ENCODE measurements at regions not wholly inside any gene's neighbourhood (a gene's known extent, or its start where the extent isn't known, plus 50 kb on each side); places are given as distances from the start of the nearest gene placed in this dataset.
"Not testable (repeated sequence)": the region's sequence is repeated elsewhere in the genome, so short reads cannot be mapped to it uniquely, and the experiment has no call there.

GRCh38 chr2:7866825-7867224 lies 815.0 kb upstream of the ID2 start:
- no peak for DNase-seq

- DNase-seq = no peak
Measured at GRCh38 chr2:7867867-7868266, 814.0 kb upstream of the ID2 start.

- no peak for DNase-seq
Measured at GRCh38 chr2:7868836-7869235, 813.0 kb upstream of the ID2 start.

- not testable (repeated sequence) for DNase-seq
Measured at GRCh38 chr2:7876445-7876844, 805.4 kb upstream of the ID2 start.

- not testable (repeated sequence) for DNase-seq
Measured at GRCh38 chr2:7878266-7878665, 803.6 kb upstream of the ID2 start.

GRCh38 chr2:7878786-7879482 lies 802.9 kb upstream of the ID2 start:
- no peak for DNase-seq

- DNase-seq = no peak
Measured at GRCh38 chr2:7879483-7879835, 802.4 kb upstream of the ID2 start.

GRCh38 chr2:7880126-7880525 lies 801.7 kb upstream of the ID2 start:
- DNase-seq = no peak

- DNase-seq = no peak
Measured at GRCh38 chr2:7880566-7880965, 801.3 kb upstream of the ID2 start.

- no peak for DNase-seq
Measured at GRCh38 chr2:7881063-7881462, 800.8 kb upstream of the ID2 start.

- no peak for DNase-seq
Measured at GRCh38 chr2:7881466-7881865, 800.4 kb upstream of the ID2 start.

GRCh38 chr2:7882296-7882695 lies 799.6 kb upstream of the ID2 start:
- DNase-seq = no peak

- no peak for DNase-seq
Measured at GRCh38 chr2:7884338-7884737, 797.5 kb upstream of the ID2 start.

GRCh38 chr2:7886666-7887065 lies 795.2 kb upstream of the ID2 start:
- no peak for DNase-seq

- no peak for DNase-seq
Measured at GRCh38 chr2:7887441-7887840, 794.4 kb upstream of the ID2 start.

GRCh38 chr2:7888876-7889275 lies 793.0 kb upstream of the ID2 start:
- DNase-seq = no peak

- no peak for DNase-seq
Measured at GRCh38 chr2:7891312-7891711, 790.5 kb upstream of the ID2 start.

GRCh38 chr2:7895289-7895688 lies 786.6 kb upstream of the ID2 start:
- DNase-seq = no peak

- no peak for DNase-seq
Measured at GRCh38 chr2:7896940-7897487, 784.8 kb upstream of the ID2 start.

- DNase-seq = no peak
Measured at GRCh38 chr2:7899241-7899640, 782.6 kb upstream of the ID2 start.

GRCh38 chr2:7899923-7900322 lies 781.9 kb upstream of the ID2 start:
- no peak for DNase-seq

GRCh38 chr2:7900593-7900992 lies 781.3 kb upstream of the ID2 start:
- DNase-seq = no peak

- DNase-seq = no peak
Measured at GRCh38 chr2:7902251-7902765, 779.5 kb upstream of the ID2 start.

- no peak for DNase-seq
Measured at GRCh38 chr2:7904319-7904718, 777.5 kb upstream of the ID2 start.

- DNase-seq = no peak
Measured at GRCh38 chr2:7905756-7906155, 776.1 kb upstream of the ID2 start.
